ENCODE measurements at regions not wholly inside any gene's neighbourhood (a gene's known extent, or its start where the extent isn't known, plus 50 kb on each side); places are given as distances from the start of the nearest gene placed in this dataset.

GRCh38 chr2:215618145-215618544 is 182.3 kb upstream of the FN1 start:
- H3K27me3 ChIP-seq = no peaks in the 10 kb centered on the region
- no peaks in the 10 kb centered on the region for H3K36me3 ChIP-seq (replicated peaks in 1 of 2; ENCODE audit: insufficient read depth in 1 of 2, low read depth in 2 of 2)
- ATAC-seq = no peak
- no peak for DNase-seq
- no peak overlapping the region for H3K4me3 ChIP-seq
- 86 to 88% methylated on average over 1 of the region's 1 CpG for WGBS, 2 donors
- intact Hi-C loops (cut with DNase I) = no loop called here
- no peak overlapping the region for H3K27ac ChIP-seq
- peaks cover 8% of the 10 kb centered on the region for H3K4me1 ChIP-seq
- H3K9me3 ChIP-seq = no peaks in the 10 kb centered on the region
- TF ChIP-seq, protein P1, sequence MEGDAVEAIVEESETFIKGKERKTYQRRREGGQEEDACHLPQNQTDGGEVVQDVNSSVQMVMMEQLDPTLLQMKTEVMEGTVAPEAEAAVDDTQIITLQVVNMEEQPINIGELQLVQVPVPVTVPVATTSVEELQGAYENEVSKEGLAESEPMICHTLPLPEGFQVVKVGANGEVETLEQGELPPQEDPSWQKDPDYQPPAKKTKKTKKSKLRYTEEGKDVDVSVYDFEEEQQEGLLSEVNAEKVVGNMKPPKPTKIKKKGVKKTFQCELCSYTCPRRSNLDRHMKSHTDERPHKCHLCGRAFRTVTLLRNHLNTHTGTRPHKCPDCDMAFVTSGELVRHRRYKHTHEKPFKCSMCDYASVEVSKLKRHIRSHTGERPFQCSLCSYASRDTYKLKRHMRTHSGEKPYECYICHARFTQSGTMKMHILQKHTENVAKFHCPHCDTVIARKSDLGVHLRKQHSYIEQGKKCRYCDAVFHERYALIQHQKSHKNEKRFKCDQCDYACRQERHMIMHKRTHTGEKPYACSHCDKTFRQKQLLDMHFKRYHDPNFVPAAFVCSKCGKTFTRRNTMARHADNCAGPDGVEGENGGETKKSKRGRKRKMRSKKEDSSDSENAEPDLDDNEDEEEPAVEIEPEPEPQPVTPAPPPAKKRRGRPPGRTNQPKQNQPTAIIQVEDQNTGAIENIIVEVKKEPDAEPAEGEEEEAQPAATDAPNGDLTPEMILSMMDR (IDR thresholded peaks at IDR 0.05) = no peak
- no peak for TF ChIP-seq POLR2A (IDR thresholded peaks at IDR 0.05)

GRCh38 chr2:215617060-215617824 is 181.4 kb upstream of the FN1 start:
- DNase-seq (no peak), ATAC-seq (no peak)
- intact Hi-C loops (cut with DNase I) = no loop called here
- WGBS, 2 donors = 53 to 60% methylated on average over 4 of the region's 4 CpGs
- Histone ChIP-seq H3K4me1 (peaks cover 8% of the 10 kb centered on the region), H3K27ac (no peak overlapping the region), H3K9me3 (no peaks in the 10 kb centered on the region), H3K4me3 (no peak overlapping the region), H3K36me3 (replicated peaks in 1 of 2; ENCODE audit: insufficient read depth in 1 of 2, low read depth in 2 of 2) (no peaks in the 10 kb centered on the region), H3K27me3 (no peaks in the 10 kb centered on the region)
- TF ChIP-seq, protein P1 (IDR thresholded peaks at IDR 0.05) = no peak
- TF ChIP-seq POLR2A (IDR thresholded peaks at IDR 0.05) = no peak

- DNase-seq (no peak), ATAC-seq (no peak)
- Histone ChIP-seq H3K4me3 (no peak overlapping the region), H3K9me3 (no peaks in the 10 kb centered on the region), H3K4me1 (peaks cover 8% of the 10 kb centered on the region), H3K36me3 (replicated peaks in 1 of 2; ENCODE audit: insufficient read depth in 1 of 2, low read depth in 2 of 2) (no peaks in the 10 kb centered on the region), H3K27ac (no peak overlapping the region), H3K27me3 (no peaks in the 10 kb centered on the region)
- TF ChIP-seq, protein P1 (IDR thresholded peaks at IDR 0.05) = no peak
- TF ChIP-seq POLR2A (IDR thresholded peaks at IDR 0.05) = no peak
- intact Hi-C loops (cut with DNase I) = no loop called here
- 35% methylated on average over 3 of the region's 3 CpGs for WGBS, 2 donors
Observed at GRCh38 chr2:215615803-215616174, 179.9 kb upstream of the FN1 start.

DNA sequence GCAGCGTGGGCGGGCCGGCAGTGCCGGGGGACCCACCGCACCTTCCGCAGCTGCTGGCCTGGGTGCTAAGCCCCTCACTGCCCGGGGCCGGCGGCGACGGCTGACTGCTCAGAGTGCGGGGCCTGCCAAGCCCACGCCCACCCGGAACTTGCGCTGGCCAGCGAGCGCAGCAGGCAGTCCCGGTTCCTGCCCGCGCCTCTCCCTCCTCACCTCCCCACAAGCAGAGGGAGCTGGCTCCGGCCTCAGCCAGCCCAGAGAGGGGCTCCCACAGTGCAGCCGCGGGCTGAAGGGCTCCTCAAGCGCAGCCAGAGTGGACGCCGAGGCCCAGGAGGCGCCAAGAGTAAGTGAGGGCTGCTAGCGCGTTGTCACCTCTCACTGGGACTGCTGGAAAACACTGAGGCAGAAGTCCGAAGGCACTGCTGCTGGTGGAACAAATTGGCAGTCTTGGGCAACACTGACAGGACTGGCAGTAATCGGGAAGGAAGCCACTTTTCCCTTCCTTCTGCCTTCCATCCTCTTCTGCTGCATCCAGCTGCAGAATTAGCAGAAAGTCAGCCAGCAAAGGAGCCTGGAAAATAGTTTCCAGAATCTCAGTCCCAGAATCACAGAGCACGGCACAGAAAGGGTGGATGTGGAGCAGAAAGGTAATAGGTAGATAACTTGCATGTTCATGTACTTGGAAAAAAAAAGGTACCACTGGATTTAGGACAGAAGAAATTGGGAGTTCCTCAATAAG is 179.4 kb upstream of the FN1 start:
- 55 to 88% methylated on average over 2 to 31 of the region's 32 CpGs for WGBS, 2 donors
- no peaks in the 10 kb centered on the region for H3K27me3 ChIP-seq
- DNase-seq = no peak
- H3K4me1 ChIP-seq = peaks cover 8% of the 10 kb centered on the region
- no peak overlapping the region for H3K27ac ChIP-seq
- no peaks in the 10 kb centered on the region for H3K36me3 ChIP-seq (replicated peaks in 1 of 2; ENCODE audit: insufficient read depth in 1 of 2, low read depth in 2 of 2)
- no peak overlapping the region for H3K4me3 ChIP-seq
- ATAC-seq = no peak
- TF ChIP-seq, protein P1 (IDR thresholded peaks at IDR 0.05) = no peak
- no peak for TF ChIP-seq POLR2A (IDR thresholded peaks at IDR 0.05)
- intact Hi-C loops (cut with DNase I) = no loop called here
- H3K9me3 ChIP-seq = no peaks in the 10 kb centered on the region

Measured in body of pancreas (tissue), 4 donors.